Hepatocyte (in vitro differentiated cells): ENCODE measurements at regions not wholly inside any gene's neighbourhood (a gene's known extent, or its start where the extent isn't known, plus 50 kb on each side); places are given as distances from the start of the nearest gene placed in this dataset.

Experiments
- CTCF ChIP-seq: fragments of 200-600 bp; sonication (generic); IDR thresholded peaks from 2 replicates; pipeline ENCODE4 v1.5.1; 2016; ENCODE audit warnings: antibody characterized with exemption, mild to moderate bottlenecking; ENCODE audit not compliant: poor library complexity
- EZH2 ChIP-seq: fragments of 200-600 bp; sonication (generic); IDR thresholded peaks from 2 replicates; pipeline ENCODE4 v1.6.1; 2016; ENCODE audit warnings: antibody characterized with exemption, mild to moderate bottlenecking, borderline replicate concordance

- no peak for TF ChIP-seq CTCF
- no peak for TF ChIP-seq EZH2
These were observed 123.6 kb upstream of the KCNJ6 start for GRCh38 chr21:38039841-38040240.
